ENCODE measurements at regions not wholly inside any gene's neighbourhood (a gene's known extent, or its start where the extent isn't known, plus 50 kb on each side); places are given as distances from the start of the nearest gene placed in this dataset.

- Histone ChIP-seq H3K27ac (ENCODE audit: low read depth, low read length) (no peak overlapping the region), H3K27me3 (ENCODE audit: control insufficient read depth, insufficient read depth, low read length) (no peaks in the 10 kb centered on the region), H3K9ac (ENCODE audit: low read length) (no peak overlapping the region), H3K9me3 (ENCODE audit: control insufficient read depth, insufficient read depth, low read depth, low read length) (no peaks in the 10 kb centered on the region), H3K4me1 (ENCODE audit: control insufficient read depth, insufficient read depth, low read length) (0 out of 2 replicates have a peak, but pooled peaks cover 7% of the 10 kb centered on the region), H3K4me3 (ENCODE audit: low read depth, low read length) (no peak overlapping the region), H3K36me3 (ENCODE audit: control insufficient read depth, insufficient read depth, low read length) (no peaks in the 10 kb centered on the region)
These were observed 149.8 kb downstream of the SQOR start for GRCh38 chr15:45784656-45785055.

GRCh38 chr15:45785897-45786296 is 151.1 kb downstream of the SQOR start:
- H3K4me3 ChIP-seq (ENCODE audit: low read depth, low read length), result no peak overlapping the region
- H3K27me3 ChIP-seq (ENCODE audit: control insufficient read depth, insufficient read depth, low read length), result no peaks in the 10 kb centered on the region
- no peak overlapping the region for H3K27ac ChIP-seq (ENCODE audit: low read depth, low read length)
- 0 out of 2 replicates have a peak, but pooled peaks cover 7% of the 10 kb centered on the region for H3K4me1 ChIP-seq (ENCODE audit: control insufficient read depth, insufficient read depth, low read length)
- H3K9me3 ChIP-seq (ENCODE audit: control insufficient read depth, insufficient read depth, low read depth, low read length), result no peaks in the 10 kb centered on the region
- H3K9ac ChIP-seq (ENCODE audit: low read length), result no peak overlapping the region
- H3K36me3 ChIP-seq (ENCODE audit: control insufficient read depth, insufficient read depth, low read length), result no peaks in the 10 kb centered on the region

GRCh38 chr15:45790325-45790943 is 155.6 kb downstream of the SQOR start:
- H3K9ac ChIP-seq (ENCODE audit: low read length), result no peak overlapping the region
- no peak overlapping the region for H3K4me3 ChIP-seq (ENCODE audit: low read depth, low read length)
- no peaks in the 10 kb centered on the region for H3K9me3 ChIP-seq (ENCODE audit: control insufficient read depth, insufficient read depth, low read depth, low read length)
- H3K4me1 ChIP-seq (ENCODE audit: control insufficient read depth, insufficient read depth, low read length), result no peaks in the 10 kb centered on the region
- H3K27me3 ChIP-seq (ENCODE audit: control insufficient read depth, insufficient read depth, low read length), result 0 out of 2 replicates have a peak, but pooled peaks cover 4% of the 10 kb centered on the region
- H3K27ac ChIP-seq (ENCODE audit: low read depth, low read length), result no peak overlapping the region
- H3K36me3 ChIP-seq (ENCODE audit: control insufficient read depth, insufficient read depth, low read length), result no peaks in the 10 kb centered on the region

GRCh38 chr15:45794304-45794703 is 159.5 kb downstream of the SQOR start:
- H3K27me3 ChIP-seq (ENCODE audit: control insufficient read depth, insufficient read depth, low read length), result 0 out of 2 replicates have a peak, but pooled peaks cover 4% of the 10 kb centered on the region
- H3K27ac ChIP-seq (ENCODE audit: low read depth, low read length), result no peak overlapping the region
- H3K9me3 ChIP-seq (ENCODE audit: control insufficient read depth, insufficient read depth, low read depth, low read length), result no peaks in the 10 kb centered on the region
- H3K4me3 ChIP-seq (ENCODE audit: low read depth, low read length), result no peak overlapping the region
- no peak overlapping the region for H3K9ac ChIP-seq (ENCODE audit: low read length)
- no peaks in the 10 kb centered on the region for H3K4me1 ChIP-seq (ENCODE audit: control insufficient read depth, insufficient read depth, low read length)
- no peaks in the 10 kb centered on the region for H3K36me3 ChIP-seq (ENCODE audit: control insufficient read depth, insufficient read depth, low read length)

- Histone ChIP-seq H3K36me3 (ENCODE audit: control insufficient read depth, insufficient read depth, low read length) (no peaks in the 10 kb centered on the region), H3K27ac (ENCODE audit: low read depth, low read length) (no peak overlapping the region), H3K4me1 (ENCODE audit: control insufficient read depth, insufficient read depth, low read length) (no peaks in the 10 kb centered on the region), H3K9me3 (ENCODE audit: control insufficient read depth, insufficient read depth, low read depth, low read length) (no peaks in the 10 kb centered on the region), H3K9ac (ENCODE audit: low read length) (no peak overlapping the region), H3K4me3 (ENCODE audit: low read depth, low read length) (no peak overlapping the region), H3K27me3 (ENCODE audit: control insufficient read depth, insufficient read depth, low read length) (0 out of 2 replicates have a peak, but pooled peaks cover 4% of the 10 kb centered on the region)
These were observed 160.0 kb downstream of the SQOR start for GRCh38 chr15:45794712-45795439.

GRCh38 chr15:45795440-45796069 is 160.7 kb downstream of the SQOR start:
- Histone ChIP-seq H3K27ac (ENCODE audit: low read depth, low read length) (no peak overlapping the region), H3K27me3 (ENCODE audit: control insufficient read depth, insufficient read depth, low read length) (0 out of 2 replicates have a peak, but pooled peaks cover 4% of the 10 kb centered on the region), H3K9ac (ENCODE audit: low read length) (no peak overlapping the region), H3K36me3 (ENCODE audit: control insufficient read depth, insufficient read depth, low read length) (no peaks in the 10 kb centered on the region), H3K9me3 (ENCODE audit: control insufficient read depth, insufficient read depth, low read depth, low read length) (no peaks in the 10 kb centered on the region), H3K4me1 (ENCODE audit: control insufficient read depth, insufficient read depth, low read length) (no peaks in the 10 kb centered on the region), H3K4me3 (ENCODE audit: low read depth, low read length) (no peak overlapping the region)

GRCh38 chr15:45796433-45796832 is 161.6 kb downstream of the SQOR start:
- Histone ChIP-seq H3K27me3 (ENCODE audit: control insufficient read depth, insufficient read depth, low read length) (0 out of 2 replicates have a peak, but pooled peaks cover 4% of the 10 kb centered on the region), H3K27ac (ENCODE audit: low read depth, low read length) (no peak overlapping the region), H3K36me3 (ENCODE audit: control insufficient read depth, insufficient read depth, low read length) (no peaks in the 10 kb centered on the region), H3K4me1 (ENCODE audit: control insufficient read depth, insufficient read depth, low read length) (no peaks in the 10 kb centered on the region), H3K9ac (ENCODE audit: low read length) (no peak overlapping the region), H3K4me3 (ENCODE audit: low read depth, low read length) (no peak overlapping the region), H3K9me3 (ENCODE audit: control insufficient read depth, insufficient read depth, low read depth, low read length) (no peaks in the 10 kb centered on the region)

- Histone ChIP-seq H3K9ac (ENCODE audit: low read length) (no peak overlapping the region), H3K4me1 (ENCODE audit: control insufficient read depth, insufficient read depth, low read length) (no peaks in the 10 kb centered on the region), H3K4me3 (ENCODE audit: low read depth, low read length) (no peak overlapping the region), H3K27ac (ENCODE audit: low read depth, low read length) (no peak overlapping the region), H3K27me3 (ENCODE audit: control insufficient read depth, insufficient read depth, low read length) (no peaks in the 10 kb centered on the region), H3K9me3 (ENCODE audit: control insufficient read depth, insufficient read depth, low read depth, low read length) (no peaks in the 10 kb centered on the region), H3K36me3 (ENCODE audit: control insufficient read depth, insufficient read depth, low read length) (no peaks in the 10 kb centered on the region)
These were observed 164.7 kb downstream of the SQOR start for GRCh38 chr15:45799508-45799907.

GRCh38 chr15:45801543-45801942 is 166.7 kb downstream of the SQOR start:
- Histone ChIP-seq H3K4me3 (ENCODE audit: low read depth, low read length) (no peak overlapping the region), H3K9me3 (ENCODE audit: control insufficient read depth, insufficient read depth, low read depth, low read length) (no peaks in the 10 kb centered on the region), H3K27me3 (ENCODE audit: control insufficient read depth, insufficient read depth, low read length) (no peaks in the 10 kb centered on the region), H3K36me3 (ENCODE audit: control insufficient read depth, insufficient read depth, low read length) (no peaks in the 10 kb centered on the region), H3K4me1 (ENCODE audit: control insufficient read depth, insufficient read depth, low read length) (no peaks in the 10 kb centered on the region), H3K27ac (ENCODE audit: low read depth, low read length) (no peak overlapping the region), H3K9ac (ENCODE audit: low read length) (no peak overlapping the region)

GRCh38 chr15:45802140-45802539 is 167.3 kb downstream of the SQOR start:
- Histone ChIP-seq H3K4me1 (ENCODE audit: control insufficient read depth, insufficient read depth, low read length) (no peaks in the 10 kb centered on the region), H3K27ac (ENCODE audit: low read depth, low read length) (no peak overlapping the region), H3K36me3 (ENCODE audit: control insufficient read depth, insufficient read depth, low read length) (no peaks in the 10 kb centered on the region), H3K9me3 (ENCODE audit: control insufficient read depth, insufficient read depth, low read depth, low read length) (no peaks in the 10 kb centered on the region), H3K9ac (ENCODE audit: low read length) (no peak overlapping the region), H3K27me3 (ENCODE audit: control insufficient read depth, insufficient read depth, low read length) (no peaks in the 10 kb centered on the region), H3K4me3 (ENCODE audit: low read depth, low read length) (no peak overlapping the region)

GRCh38 chr15:45804028-45804427 is 169.2 kb downstream of the SQOR start:
- Histone ChIP-seq H3K4me3 (ENCODE audit: low read depth, low read length) (no peak overlapping the region), H3K27ac (ENCODE audit: low read depth, low read length) (no peak overlapping the region), H3K4me1 (ENCODE audit: control insufficient read depth, insufficient read depth, low read length) (no peaks in the 10 kb centered on the region), H3K9ac (ENCODE audit: low read length) (no peak overlapping the region), H3K27me3 (ENCODE audit: control insufficient read depth, insufficient read depth, low read length) (no peaks in the 10 kb centered on the region), H3K36me3 (ENCODE audit: control insufficient read depth, insufficient read depth, low read length) (no peaks in the 10 kb centered on the region), H3K9me3 (ENCODE audit: control insufficient read depth, insufficient read depth, low read depth, low read length) (no peaks in the 10 kb centered on the region)

Measured in HUES6 (cell line).